Esophagus squamous epithelium (tissue), 5 donors: ENCODE measurements at regions not wholly inside any gene's neighbourhood (a gene's known extent, or its start where the extent isn't known, plus 50 kb on each side); places are given as distances from the start of the nearest gene placed in this dataset.
A peak's percentile ranks its signal among the peaks of the same experiment; 100 is the strongest.

Experiments used
- DNase-seq: peaks from one replicate; lab custom pipeline; 2025; lab: John Stamatoyannopoulos, UW
- H3K27ac ChIP-seq, 4 donors: fragments of 200-600 bp; sonication (generic); one replicate each; pipeline ENCODE4 v1.5.1; 2016 to 2019; ENCODE audit warnings: mild to moderate bottlenecking in 1 of 4
- H3K27me3 ChIP-seq, 4 donors: fragments of 200-600 bp; sonication (generic); 1 replicate in 3 of 4; 2 replicates in 1 of 4; pipeline versions ENCODE4 v1.5.1 to v1.6.0; 2017 to 2021; ENCODE audit warnings: antibody characterized with exemption in 1 of 4
- H3K36me3 ChIP-seq, 3 donors: fragments of 200-600 bp; sonication (generic); one replicate each; pipeline ENCODE4 v1.5.1; 2016 to 2019
- H3K4me1 ChIP-seq, 3 donors: fragments of 200-600 bp; sonication (generic); one replicate each; pipeline ENCODE4 v1.5.1; 2017 to 2019
- H3K4me3 ChIP-seq, 4 donors: fragments of 200-600 bp; sonication (generic); 1 replicate in 3 of 4; 2 replicates in 1 of 4; pipeline ENCODE4 v1.5.1; 2016 to 2019; ENCODE audit warnings: mild to moderate bottlenecking in 2 of 4, moderate library complexity in 1 of 4
- H3K9me3 ChIP-seq, 3 donors: fragments of 200-600 bp; sonication (generic); one replicate each; pipeline ENCODE4 v1.5.1; 2016 to 2019
- CTCF ChIP-seq, 6 experiments: fragments of 450-650 bp in 4 of 6; fragments of 200-600 bp in 2 of 6; sonication (generic) in 2 of 6; IDR thresholded peaks; one replicate each; pipeline ENCODE4 v1.5.1; 2016 to 2019; ENCODE audit warnings: antibody characterized with exemption in 6 of 6, mild to moderate bottlenecking in 4 of 6, moderate library complexity in 4 of 6
- POLR2A ChIP-seq, 4 donors: fragments of 450-650 bp; IDR thresholded peaks; one replicate each; pipeline ENCODE4 v1.6.1; 2017; ENCODE audit warnings: antibody characterized with exemption in 4 of 4, mild to moderate bottlenecking in 4 of 4, moderate library complexity in 3 of 4
- WGBS, 2 donors: methylation state at CpG; one replicate each; pipeline ENCODE4 v1.1.5; 2018; 5-methylcytosine and 5-hydroxymethylcytosine counted together
- intact Hi-C: fragments of 100-400 bp; cut with DNase I; formaldehyde crosslinking; loops from one replicate; pipeline ENCODE4 v1.15.0; 2022
- donor health status: DM: yes; HTN: yes; CAD: no.

- H3K27ac ChIP-seq = no peak overlapping the region
- H3K4me1 ChIP-seq = no peaks in the 10 kb centered on the region
- WGBS, 2 donors = 55 to 56% methylated on average over 1 of the region's 1 CpG
- H3K27me3 ChIP-seq = no peaks in the 10 kb centered on the region
- intact Hi-C loops = no loop called here
- peaks cover 0 to 9% (median 0%) of the 10 kb centered on the region in 3 donors for H3K9me3 ChIP-seq
- no peak overlapping the region for H3K4me3 ChIP-seq
- TF ChIP-seq POLR2A (IDR thresholded peaks at IDR 0.05) = no peak
- no peak for TF ChIP-seq CTCF (IDR thresholded peaks at IDR 0.05)
- DNase-seq = no peak
- no peaks in the 10 kb centered on the region for H3K36me3 ChIP-seq
These were observed 148.3 kb upstream of the NXPH2 start for GRCh38 chr2:138928374-138929021.

- no peaks in the 10 kb centered on the region for H3K4me1 ChIP-seq
- H3K9me3 ChIP-seq = no peaks in the 10 kb centered on the region
These were observed 142.9 kb upstream of the NXPH2 start for GRCh38 chr2:138922973-138923563.

GRCh38 chr2:138919120-138919747 lies 139.0 kb upstream of the NXPH2 start:
- Histone ChIP-seq H3K4me1 (no peaks in the 10 kb centered on the region), H3K27ac (no peak overlapping the region), H3K9me3 (no peaks in the 10 kb centered on the region), H3K36me3 (no peaks in the 10 kb centered on the region), H3K27me3 (no peaks in the 10 kb centered on the region), H3K4me3 (no peak overlapping the region)
- WGBS, 2 donors = 34 to 48% methylated on average over 3 to 4 of the region's 4 CpGs
- TF ChIP-seq CTCF (IDR thresholded peaks at IDR 0.05) (no peak), POLR2A (IDR thresholded peaks at IDR 0.05) (no peak)
- intact Hi-C loops = no loop called here
- no peak for DNase-seq

More at GRCh38 chr2:138922973-138923563, 142.9 kb upstream of the NXPH2 start:
- Histone ChIP-seq H3K27ac (no peak overlapping the region), H3K4me3 (no peak overlapping the region), H3K36me3 (no peaks in the 10 kb centered on the region), H3K27me3 (no peaks in the 10 kb centered on the region)
- intact Hi-C loops = no loop called here
- no peak for TF ChIP-seq POLR2A (IDR thresholded peaks at IDR 0.05)
- TF ChIP-seq CTCF (IDR thresholded peaks at IDR 0.05) = peak in 1 of 6 experiments; percentile 24
- no peak for DNase-seq
- 22 to 30% methylated on average over 2 of the region's 2 CpGs for WGBS, 2 donors

GRCh38 chr2:138910427-138910826 lies 130.2 kb upstream of the NXPH2 start:
- Histone ChIP-seq H3K4me1 (no peaks in the 10 kb centered on the region), H3K27me3 (no peaks in the 10 kb centered on the region), H3K4me3 (no peak overlapping the region), H3K27ac (no peak overlapping the region), H3K36me3 (no peaks in the 10 kb centered on the region), H3K9me3 (no peaks in the 10 kb centered on the region)
- TF ChIP-seq POLR2A (IDR thresholded peaks at IDR 0.05) (no peak), CTCF (IDR thresholded peaks at IDR 0.05) (no peak)
- intact Hi-C loops = no loop called here
- WGBS, 2 donors = 26 to 42% methylated on average over 1 of the region's 1 CpG
- DNase-seq = no peak

GRCh38 chr2:138906549-138906948 lies 126.4 kb upstream of the NXPH2 start:
- H3K4me3 ChIP-seq = no peak overlapping the region
- H3K36me3 ChIP-seq = no peaks in the 10 kb centered on the region
- DNase-seq = no peak
- intact Hi-C loops = no loop called here
- H3K27ac ChIP-seq = no peak overlapping the region
- H3K4me1 ChIP-seq = no peaks in the 10 kb centered on the region
- H3K27me3 ChIP-seq = no peaks in the 10 kb centered on the region
- no peak for TF ChIP-seq POLR2A (IDR thresholded peaks at IDR 0.05)
- TF ChIP-seq CTCF (IDR thresholded peaks at IDR 0.05) = no peak
- 93 to 95% methylated on average over 2 of the region's 2 CpGs for WGBS, 2 donors
- no peaks in the 10 kb centered on the region for H3K9me3 ChIP-seq
